ENCODE measurements at regions not wholly inside any gene's neighbourhood (a gene's known extent, or its start where the extent isn't known, plus 50 kb on each side); places are given as distances from the start of the nearest gene placed in this dataset.

DNA sequence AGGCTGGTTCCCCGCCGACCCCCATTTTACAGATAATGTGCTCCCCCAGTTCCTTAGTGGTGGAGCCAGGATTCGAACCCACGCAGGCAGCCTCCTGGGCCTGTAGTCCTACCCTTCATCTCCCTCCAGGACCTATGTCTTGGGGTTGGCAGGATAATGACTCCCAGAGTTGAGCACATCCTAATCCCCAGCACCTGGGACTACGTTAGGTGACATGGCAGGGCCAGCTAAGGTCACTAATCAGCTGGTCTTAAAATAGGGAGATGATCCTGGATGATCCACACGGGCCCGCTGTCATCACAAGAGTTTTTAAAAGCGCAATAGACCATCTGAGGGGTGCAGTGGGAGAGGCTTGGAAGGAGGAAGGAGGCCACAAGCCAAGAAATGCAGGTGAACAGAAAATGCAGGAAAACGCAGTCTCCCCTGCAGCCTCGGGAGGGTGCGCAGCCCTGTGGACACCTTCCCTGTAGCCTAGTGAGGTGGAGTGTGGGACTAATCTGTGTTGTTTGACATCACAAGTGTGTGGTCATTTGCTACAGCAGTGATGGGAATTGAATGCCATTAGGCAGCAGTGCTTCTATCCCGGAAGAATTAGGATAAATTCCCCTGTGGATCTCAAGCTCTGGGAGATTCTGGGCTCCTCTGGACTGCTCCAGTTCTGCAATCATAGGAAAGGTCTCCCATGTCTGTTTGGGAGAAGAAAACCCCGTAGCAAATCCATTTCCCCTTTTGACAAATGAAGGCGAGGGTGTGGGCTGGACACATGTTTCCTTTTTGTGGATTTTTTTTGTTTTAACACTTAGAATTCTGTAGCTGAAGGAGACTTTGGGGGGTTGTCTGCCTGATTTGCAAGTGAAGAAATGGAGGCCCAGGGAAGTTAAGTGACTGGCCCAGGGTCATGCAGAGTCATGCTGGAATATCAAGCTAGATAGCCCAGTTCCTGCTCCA is 297.7 kb downstream of the SEC14L1 start:
- intact Hi-C loops (cut with DNase I), result no loop called here
- ATAC-seq (ENCODE audit: poor library complexity) (no peak), DNase-seq (no peak)

DNA sequence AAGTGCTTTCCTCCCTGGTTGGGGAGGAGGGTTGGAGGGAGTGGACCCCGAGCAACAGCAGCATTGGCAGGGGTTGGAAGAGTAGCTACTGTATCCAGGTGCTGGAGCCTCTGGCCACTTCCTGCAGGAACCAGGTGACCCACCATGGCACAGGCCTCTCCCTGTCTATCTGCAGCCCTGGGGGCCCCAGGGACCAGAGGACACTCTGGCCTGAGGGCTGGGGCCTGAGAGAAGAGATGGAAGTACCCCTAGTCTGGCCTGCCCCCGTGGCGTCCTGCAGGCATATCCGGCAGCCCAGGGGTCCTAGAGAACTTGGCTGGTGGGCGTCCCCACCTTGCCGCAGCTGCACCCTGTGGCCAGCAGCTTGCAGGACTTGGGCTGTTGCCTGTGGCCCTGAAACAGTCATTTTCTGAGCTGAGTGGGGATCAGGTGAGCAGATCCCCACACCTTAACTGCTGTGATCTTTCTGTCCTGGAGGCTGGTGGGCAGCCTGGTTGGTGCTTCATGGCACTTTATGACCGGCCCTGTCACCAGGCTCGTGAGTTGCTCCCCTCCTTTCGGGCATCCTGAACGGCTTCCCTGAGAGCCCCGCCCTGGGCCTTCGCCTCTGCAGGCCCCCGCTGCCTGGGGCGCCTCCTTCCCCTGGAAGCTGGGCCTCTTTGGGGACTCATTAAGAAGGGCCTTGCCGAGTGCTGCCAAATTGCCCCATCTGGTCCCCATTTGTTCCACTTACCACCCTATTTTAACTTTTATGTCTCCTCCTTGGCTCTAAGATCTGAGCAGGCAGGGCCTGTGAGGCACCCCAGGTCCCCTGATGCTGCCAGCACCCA is 298.6 kb downstream of the SEC14L1 start:
- DNase-seq (peak; percentile 49), ATAC-seq (ENCODE audit: poor library complexity) (no peak)
- intact Hi-C loops (cut with DNase I), result no loop called here

DNA sequence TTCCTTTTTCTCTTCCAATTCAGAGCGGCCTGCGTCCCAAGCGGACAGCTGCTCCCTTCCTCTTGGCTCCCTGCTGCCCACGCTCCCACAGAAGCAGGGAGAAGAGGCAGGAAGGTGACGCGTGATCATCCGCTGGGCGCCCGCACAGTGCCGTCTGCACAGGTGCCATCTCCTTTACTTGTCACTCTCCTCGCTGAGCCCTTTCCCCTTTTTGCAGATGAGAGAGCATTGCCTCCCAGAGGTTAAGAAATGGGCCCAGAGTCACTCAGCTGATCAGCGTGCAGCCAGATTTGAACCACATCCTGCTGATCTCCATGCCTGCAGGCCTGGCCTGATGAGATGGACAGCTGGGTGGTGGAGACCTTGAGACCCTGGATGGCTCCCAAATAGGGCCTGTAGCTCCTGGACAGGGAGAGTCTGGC is 299.8 kb downstream of the SEC14L1 start:
- ATAC-seq (ENCODE audit: poor library complexity) (no peak), DNase-seq (peak; percentile 59)
- intact Hi-C loops (cut with DNase I), result no loop called here

DNA sequence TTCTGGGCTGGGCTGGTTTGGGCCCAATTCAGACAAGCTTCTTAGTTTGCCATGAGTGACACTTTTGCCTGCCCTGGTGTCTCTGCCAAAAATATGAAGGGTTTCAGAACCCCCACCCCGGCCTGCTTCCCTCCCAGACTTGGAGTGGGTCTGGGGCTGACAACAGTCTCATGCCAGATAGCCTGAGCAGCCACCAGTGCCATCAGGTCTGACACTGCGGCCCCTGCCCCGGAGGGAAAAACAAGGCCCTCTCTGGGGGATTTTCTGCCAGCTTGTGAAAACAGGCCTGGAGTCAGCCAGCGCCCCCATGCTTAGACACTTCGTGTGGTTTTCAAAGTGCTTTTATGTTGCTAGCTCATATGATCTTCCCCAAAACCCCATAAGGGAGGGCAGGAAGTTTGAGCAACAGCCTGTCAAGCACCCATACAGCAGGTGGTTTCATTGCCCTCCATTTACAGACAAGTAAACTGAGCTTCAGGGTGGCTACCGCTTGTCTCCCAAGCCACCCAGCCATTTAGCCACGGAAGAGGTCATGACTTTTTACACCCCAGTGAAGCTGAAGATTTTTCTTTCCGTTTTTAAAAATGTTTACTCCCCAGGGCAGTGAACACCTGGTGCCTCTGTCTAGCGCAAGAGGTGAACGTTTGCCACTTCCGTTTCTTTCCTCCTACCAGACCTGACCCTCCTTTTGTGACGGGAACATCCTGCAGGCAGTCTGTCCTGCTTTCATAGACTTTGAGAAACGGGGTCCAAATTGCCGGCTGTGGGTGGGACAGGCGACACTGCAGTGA is 300.6 kb downstream of the SEC14L1 start:
- ATAC-seq (ENCODE audit: poor library complexity), result no peak
- intact Hi-C loops (cut with DNase I), result no loop called here
- DNase-seq, result no peak

DNA sequence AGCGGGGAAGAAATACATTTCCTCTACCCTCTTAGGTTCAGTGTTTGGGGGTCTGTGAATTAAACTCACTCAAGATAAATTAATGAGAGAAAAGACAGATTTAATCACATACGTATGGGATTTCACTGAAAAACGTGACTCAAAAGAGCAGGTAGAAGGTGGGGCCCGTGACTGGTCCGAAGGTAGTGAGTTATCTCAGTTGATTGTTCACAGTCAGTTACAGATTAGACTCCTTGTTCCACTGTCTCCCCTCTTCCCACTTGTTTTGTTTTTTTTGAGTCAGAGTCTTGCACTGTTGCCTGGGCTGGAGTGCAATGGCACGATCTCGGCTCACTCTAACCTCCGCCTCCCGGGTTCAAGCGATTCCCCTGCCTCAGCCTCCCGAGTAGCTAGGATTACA is 301.2 kb downstream of the SEC14L1 start:
- intact Hi-C loops (cut with DNase I), result no loop called here
- no peak for DNase-seq

DNA sequence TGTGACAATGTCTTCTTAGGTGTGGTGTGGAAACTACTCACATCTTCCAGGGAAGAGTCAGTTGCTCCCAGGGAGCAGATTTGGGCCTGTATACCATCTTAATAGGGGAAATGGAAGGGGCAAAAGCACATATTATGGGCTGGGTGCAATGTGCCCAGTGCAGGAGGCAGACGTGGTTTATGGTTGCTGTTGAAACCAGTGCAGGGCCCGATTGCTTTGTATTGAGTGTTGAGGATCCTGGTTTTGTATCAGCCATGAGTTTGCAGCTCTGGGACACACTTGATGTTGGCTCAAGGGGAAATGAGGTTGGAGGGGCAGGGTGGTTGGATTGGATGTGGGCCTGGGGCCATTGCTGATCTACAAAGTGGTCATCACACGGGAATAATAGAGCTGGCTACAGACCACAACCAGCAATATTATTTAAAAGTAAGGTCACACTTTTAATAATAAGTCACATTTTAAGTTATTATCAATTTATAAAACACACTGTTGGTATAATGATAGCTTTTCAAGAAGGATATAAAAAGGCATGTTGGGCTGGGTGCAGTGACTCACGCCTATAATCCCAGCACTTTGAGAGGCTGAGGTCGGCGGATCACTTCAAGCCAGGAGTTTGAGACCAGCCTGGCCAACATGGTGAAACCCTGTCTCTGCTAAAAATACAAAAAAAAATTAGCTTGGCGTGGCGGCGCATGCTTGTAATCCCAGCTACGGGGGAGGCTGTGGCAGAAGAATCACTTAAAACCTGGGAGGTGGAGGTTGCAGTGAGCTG is 302.4 kb downstream of the SEC14L1 start:
- ATAC-seq (ENCODE audit: poor library complexity), result no peak
- intact Hi-C loops (cut with DNase I), result no loop called here
- DNase-seq, result no peak

More for the DNA sequence above, 301.2 kb downstream of the SEC14L1 start:
- ATAC-seq (ENCODE audit: poor library complexity), result no peak

DNA sequence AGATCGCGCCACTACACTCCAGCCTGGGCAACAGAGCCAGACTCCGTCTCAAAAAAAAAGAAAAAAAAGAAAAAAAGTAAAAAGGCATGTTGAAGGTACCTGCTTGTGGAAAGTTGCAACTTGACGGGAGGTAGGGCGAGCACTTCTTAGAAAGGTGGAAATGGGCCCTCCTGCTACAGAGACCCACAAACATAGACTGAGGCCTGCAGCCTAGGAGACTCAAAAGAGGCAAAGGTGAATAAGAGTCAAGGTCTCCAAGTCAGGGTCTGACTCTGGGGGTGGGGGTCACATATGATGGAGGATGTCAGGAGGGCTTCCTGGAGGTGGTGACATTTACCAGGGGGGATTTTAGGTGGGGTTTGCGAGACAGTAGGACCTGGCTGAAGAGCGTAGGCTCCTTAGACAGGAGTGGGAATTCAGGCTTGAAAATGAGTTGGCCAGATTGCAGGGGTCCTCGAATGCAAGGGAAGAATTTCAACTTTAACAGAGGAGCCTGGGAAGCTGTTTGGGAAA is 303.0 kb downstream of the SEC14L1 start:
- DNase-seq, result no peak
- intact Hi-C loops (cut with DNase I), result no loop called here
- no peak for ATAC-seq (ENCODE audit: poor library complexity)

DNA sequence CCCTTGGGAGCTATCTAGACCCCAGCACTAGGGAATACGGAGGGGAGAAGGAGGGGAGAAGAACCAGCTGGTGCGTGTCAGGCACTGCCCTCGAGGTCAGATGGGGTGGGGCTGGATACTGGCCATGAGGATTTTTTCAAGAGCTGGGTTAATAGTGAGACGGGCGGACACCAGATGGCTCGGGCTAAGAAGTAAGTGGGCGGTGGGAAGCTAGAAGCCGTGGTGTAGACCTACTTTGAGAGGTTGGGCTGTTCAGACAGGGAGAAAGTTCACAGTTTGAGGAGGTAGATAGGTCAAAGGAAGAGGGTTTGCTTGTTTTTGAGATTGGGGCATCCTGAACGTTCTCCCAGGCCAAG is 303.8 kb downstream of the SEC14L1 start:
- DNase-seq (peak; percentile 77), ATAC-seq (ENCODE audit: poor library complexity) (peak; percentile 48)
- intact Hi-C loops (cut with DNase I), result no loop called here

DNA sequence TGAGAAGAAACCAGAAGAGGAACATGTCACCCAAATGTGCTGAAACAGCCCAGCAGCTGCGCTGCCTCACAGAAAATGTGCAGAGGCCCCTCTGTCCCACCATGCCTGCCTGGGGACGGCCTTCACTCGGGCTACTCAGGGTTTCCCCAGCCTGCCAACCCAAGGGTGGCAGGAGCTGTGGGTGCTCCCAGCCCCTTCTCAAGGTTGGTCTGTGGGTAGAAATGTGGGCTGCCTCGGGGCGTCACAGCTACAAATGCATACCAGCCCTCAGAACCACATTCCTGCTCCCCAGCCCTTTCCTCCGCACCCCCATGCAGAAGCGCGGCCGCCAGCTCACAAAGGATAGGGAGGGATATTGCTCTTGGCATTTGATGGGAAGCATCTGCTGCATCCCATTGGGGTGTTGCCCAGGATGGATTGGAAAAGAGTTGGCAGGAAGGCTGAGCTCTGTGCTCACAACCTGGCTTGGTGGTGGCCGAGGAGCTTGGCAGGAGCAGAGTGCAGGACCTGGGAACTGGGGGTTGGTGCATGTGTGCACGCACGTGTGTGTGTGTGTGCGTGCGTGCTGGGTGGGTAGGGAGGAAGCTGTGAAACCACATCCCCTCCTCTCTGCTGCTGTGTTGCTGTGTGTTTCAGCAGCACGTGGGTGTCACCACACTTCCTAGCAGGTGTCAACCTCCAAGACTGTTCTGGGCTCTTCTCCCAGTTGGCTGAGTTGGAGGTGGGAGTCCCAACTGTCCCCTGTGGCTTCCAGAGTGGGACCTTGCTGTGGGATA is 304.4 kb downstream of the SEC14L1 start:
- intact Hi-C loops (cut with DNase I), result no loop called here

DNA sequence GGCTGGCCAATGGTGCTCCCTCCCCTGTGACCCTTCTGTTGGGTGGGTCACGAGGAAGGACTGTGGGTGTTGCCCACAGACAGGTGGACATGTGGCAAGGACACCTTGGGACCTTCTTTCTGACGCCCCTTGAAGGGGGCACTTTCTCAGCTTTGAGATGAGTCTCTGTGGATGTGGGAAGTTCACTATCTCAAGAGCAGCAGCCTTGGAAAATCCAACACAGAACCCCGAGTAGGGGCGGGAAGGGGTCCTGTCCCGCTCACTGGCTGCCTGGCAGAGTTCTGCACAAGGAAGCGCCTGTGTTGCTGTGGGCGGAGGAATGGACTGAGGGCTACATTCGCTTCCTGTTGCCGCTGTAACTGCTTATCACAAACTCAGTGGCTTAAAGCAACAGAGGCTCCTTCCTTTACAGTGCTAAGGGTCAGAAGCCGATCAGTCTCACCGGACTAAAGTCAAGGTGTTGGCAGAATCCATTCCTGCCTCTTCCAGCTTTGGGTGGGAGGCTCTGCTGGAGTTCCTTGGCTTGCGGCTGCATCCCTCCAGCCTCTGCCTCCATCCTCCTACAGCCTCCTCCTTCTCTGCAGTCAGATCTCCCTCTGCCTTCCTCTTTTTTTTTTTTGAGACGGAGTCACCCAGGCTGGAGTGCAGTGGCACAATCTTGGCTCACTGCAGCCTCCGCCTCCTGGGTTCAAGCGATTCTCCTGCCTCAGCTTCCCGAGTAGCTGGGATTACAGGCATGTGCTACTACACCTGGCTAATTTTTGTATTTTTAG is 305.2 kb downstream of the SEC14L1 start:
- ATAC-seq (ENCODE audit: poor library complexity) (peak; percentile 42), DNase-seq (peak; percentile 70)
- intact Hi-C loops (cut with DNase I), result no loop called here

More for the DNA sequence above, 304.4 kb downstream of the SEC14L1 start:
- peak; percentile 77 for DNase-seq
- peak; percentile 63 for ATAC-seq (ENCODE audit: poor library complexity)

DNA sequence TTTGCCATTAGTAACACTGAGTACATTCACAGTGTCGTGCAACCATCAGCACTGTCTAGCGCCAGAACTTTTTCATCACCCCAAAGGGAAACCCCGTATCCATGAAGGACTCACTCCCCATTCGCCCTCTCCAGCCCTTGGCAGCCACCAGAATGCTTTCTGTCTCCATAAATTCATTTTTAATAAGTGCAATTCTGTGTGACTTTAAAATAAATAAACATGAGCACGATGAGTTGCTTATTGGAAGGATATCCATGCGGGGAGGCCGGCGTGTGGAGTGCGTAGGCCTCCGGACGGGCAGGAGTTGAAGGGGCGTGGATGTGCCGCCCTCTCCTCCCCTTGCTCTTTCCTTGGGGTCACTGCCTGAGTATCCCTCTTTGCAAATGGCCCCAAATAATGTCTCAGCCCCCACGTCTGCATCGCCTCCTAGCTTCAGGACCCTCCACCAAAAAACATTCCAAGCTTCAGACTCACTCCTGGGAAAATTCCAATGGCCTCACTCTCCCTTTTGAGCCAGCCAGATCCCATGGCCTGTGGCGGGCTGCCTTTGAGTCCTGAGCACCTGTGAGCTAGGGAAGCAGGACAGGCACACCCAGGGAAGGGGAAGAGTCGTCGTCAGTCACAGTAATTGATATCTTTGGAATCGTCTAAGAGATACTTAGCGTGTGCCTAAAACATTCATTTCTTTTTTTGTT is 306.3 kb downstream of the SEC14L1 start:
- intact Hi-C loops (cut with DNase I), result no loop called here
- DNase-seq, result no peak
- ATAC-seq (ENCODE audit: poor library complexity), result no peak

DNA sequence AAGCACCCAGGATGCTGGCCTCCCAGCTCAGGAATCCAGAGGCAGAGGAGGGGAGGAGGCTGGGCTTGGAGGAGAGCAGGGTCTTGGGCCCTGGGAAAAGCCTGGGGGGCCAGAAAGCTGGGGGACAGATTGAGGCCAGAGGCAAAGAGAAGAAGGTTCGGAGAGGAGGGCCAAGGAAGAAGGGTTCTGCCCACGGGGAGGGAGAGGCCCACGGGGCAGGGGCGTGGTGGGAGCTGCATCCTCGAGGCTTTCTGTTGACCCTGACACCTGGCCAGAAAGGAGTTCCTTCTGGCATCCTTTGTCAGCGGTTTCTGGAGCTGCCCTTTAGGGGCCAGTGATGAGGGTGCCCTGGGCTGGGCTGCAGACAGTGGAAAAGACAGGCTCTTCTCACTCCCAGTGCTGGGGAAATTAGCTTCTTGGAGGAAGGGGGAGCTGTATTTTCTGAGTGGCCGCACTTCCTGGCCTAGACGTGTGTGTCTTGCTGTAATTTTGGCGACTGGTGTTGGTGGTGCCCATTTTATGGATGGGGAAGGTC is 308.7 kb downstream of the SEC14L1 start:
- intact Hi-C loops (cut with DNase I), result no loop called here
- DNase-seq (no peak), ATAC-seq (ENCODE audit: poor library complexity) (no peak)

DNA sequence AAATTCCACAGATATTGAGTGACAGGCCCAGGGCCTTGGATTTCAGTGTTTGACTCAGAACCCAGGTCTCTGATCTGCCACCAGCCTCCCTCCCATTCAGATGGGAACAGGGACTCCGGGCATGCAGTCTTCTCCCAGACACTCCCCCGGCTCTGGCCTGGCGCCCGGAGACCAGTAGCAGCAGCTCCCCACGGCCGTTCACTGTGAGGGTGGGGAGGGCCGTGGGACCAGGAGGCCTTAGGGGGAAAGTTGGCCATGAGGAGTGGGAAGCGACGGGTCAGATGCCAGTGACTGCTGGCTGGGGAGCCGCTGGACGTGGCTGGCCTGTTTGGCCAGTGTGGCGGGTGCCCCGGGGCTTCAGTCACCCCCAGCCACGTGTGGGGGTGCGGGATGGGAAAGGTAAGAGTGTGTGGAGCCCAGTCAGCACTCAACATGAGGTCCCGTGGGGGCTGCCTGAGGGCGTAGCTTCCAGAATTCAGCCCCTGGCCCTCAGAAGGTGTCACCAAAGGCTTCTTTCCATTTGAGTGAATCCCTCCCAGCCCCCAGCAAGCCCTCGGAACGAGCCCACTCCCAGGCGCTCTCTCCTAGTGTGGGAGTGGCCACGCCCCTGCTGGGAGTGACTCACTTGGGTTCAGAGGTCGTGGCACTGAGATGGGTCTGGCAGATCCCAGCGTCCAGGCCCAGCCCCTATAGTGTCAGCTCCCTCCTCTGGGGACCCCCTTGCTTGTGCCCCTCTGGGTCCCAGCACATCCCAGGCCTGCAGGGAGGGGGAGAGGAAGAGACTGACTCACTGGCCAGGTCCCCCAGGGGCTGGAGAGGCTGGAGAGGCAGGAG is 309.4 kb downstream of the SEC14L1 start:
- intact Hi-C loops (cut with DNase I), result no loop called here

DNA sequence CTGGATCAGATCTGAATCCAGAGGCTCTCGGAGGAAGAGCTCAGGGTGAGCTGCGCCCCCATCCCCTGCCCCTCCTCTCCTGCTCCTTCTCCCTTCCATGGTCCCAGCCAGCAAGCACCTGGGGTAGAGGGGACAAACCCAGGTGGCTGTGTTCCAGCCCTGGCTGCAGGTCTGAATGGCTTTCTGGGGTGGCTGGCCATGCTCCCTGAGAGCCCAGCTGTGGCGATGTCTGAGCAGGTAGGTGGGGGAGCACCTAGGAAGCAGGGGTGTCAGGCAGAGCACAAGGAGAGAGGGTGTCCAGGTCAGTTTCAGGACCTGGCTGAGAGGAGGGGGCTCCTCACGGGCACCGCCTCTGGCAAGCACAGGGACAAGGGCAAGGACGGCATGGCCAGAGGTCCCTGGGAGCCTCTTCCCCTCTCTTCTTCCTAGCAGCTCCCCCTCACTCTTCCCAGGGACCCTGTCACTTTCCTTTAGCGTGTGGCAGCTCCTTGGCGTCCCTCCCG is 310.0 kb downstream of the SEC14L1 start:
- ATAC-seq (ENCODE audit: poor library complexity), result no peak
- intact Hi-C loops (cut with DNase I), result no loop called here
- DNase-seq, result no peak

More for the DNA sequence above, 309.4 kb downstream of the SEC14L1 start:
- DNase-seq (peak; percentile 91), ATAC-seq (ENCODE audit: poor library complexity) (peak; percentile 55)

Data from Right ventricle myocardium superior (tissue), 1 donor.